ENCODE measurements at regions not wholly inside any gene's neighbourhood (a gene's known extent, or its start where the extent isn't known, plus 50 kb on each side); places are given as distances from the start of the nearest gene placed in this dataset.

GRCh38 chr9:27638716-27639115 is 65.4 kb upstream of the C9orf72 start:
- TF ChIP-seq POLR2A (IDR thresholded peaks at IDR 0.05) (no peak), CTCF (IDR thresholded peaks at IDR 0.05) (no peak), EP300 (IDR thresholded peaks at IDR 0.05) (no peak)

Measured in sigmoid colon (tissue), 4 donors.